Astrocyte (in vitro differentiated cells and primary cell): ENCODE measurements at regions not wholly inside any gene's neighbourhood (a gene's known extent, or its start where the extent isn't known, plus 50 kb on each side); places are given as distances from the start of the nearest gene placed in this dataset.

ENCODE experiments used
- EZH2 ChIP-seq: IDR thresholded peaks from 2 replicates; pipeline ENCODE4 v1.6.1; 2012; ENCODE audit warnings: mild to moderate bottlenecking, low read length, inconsistent platforms; ENCODE audit not compliant: insufficient read depth
- TF ChIP-seq, protein P1 (sequence below): IDR thresholded peaks from 2 replicates; pipeline ENCODE4 v1.5.1; 2011; ENCODE audit warnings: low read depth, mild to moderate bottlenecking, inconsistent platforms, low read length, moderate library complexity; ENCODE audit not compliant: insufficient read depth

DNA sequence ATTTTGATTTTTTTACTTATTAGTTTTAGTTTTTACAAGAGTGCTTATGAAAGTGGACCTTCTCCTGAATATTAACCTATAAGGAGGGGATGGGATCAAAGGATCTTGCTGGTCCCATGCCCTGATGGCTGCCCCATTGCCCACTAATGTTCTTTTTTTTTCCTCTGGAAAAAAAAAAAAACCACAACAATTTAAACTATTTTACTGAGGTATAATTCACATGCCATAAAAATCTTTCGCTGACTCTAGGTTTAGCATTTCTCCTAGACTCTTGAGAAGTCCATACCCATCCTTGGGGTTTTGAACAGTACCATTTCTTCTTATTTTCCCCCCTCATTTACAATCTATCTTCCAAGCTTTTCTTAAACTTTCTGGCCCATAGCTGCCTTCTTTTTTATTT lies 481.8 kb downstream of the TFEC start:
- TF ChIP-seq, protein P1, sequence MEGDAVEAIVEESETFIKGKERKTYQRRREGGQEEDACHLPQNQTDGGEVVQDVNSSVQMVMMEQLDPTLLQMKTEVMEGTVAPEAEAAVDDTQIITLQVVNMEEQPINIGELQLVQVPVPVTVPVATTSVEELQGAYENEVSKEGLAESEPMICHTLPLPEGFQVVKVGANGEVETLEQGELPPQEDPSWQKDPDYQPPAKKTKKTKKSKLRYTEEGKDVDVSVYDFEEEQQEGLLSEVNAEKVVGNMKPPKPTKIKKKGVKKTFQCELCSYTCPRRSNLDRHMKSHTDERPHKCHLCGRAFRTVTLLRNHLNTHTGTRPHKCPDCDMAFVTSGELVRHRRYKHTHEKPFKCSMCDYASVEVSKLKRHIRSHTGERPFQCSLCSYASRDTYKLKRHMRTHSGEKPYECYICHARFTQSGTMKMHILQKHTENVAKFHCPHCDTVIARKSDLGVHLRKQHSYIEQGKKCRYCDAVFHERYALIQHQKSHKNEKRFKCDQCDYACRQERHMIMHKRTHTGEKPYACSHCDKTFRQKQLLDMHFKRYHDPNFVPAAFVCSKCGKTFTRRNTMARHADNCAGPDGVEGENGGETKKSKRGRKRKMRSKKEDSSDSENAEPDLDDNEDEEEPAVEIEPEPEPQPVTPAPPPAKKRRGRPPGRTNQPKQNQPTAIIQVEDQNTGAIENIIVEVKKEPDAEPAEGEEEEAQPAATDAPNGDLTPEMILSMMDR = no peak
- no peak for TF ChIP-seq EZH2
